DND-41 (cell line): ENCODE measurements at regions not wholly inside any gene's neighbourhood (a gene's known extent, or its start where the extent isn't known, plus 50 kb on each side); places are given as distances from the start of the nearest gene placed in this dataset.

Experiments used
- ATAC-seq: fragments of 200-7000 bp; cut with Tn5 transposase; 3 replicates; pipeline ENCODE4 v1.9.1; 2021; ENCODE audit warnings: low read depth; ENCODE audit not compliant: insufficient read depth
- DNase-seq: peaks from one replicate; pipeline ENCODE4 v3.0.0-alpha.2; 2020
- H2AFZ ChIP-seq: 2 replicates; pipeline ENCODE4 v1.6.0; 2012; ENCODE audit warnings: low read depth, low read length
- H3K27ac ChIP-seq: 2 replicates; pipeline ENCODE4 v1.5.1; 2012; ENCODE audit warnings: low read length, inconsistent platforms
- H3K27me3 ChIP-seq: fragments of 200-600 bp; sonication (generic); 2 replicates; pipeline ENCODE4 v1.6.0; 2012; ENCODE audit warnings: low read length, mild to moderate bottlenecking, inconsistent platforms; ENCODE audit not compliant: insufficient read depth, poor library complexity
- H3K36me3 ChIP-seq: 2 replicates; pipeline ENCODE4 v1.5.1; 2012; ENCODE audit warnings: low read length, inconsistent platforms; ENCODE audit not compliant: insufficient read depth
- H3K4me1 ChIP-seq: 2 replicates; pipeline ENCODE4 v1.5.1; 2012; ENCODE audit warnings: mild to moderate bottlenecking, low read length; ENCODE audit not compliant: insufficient read depth
- H3K4me2 ChIP-seq: 2 replicates; pipeline ENCODE4 v1.6.0; 2012; ENCODE audit warnings: mild to moderate bottlenecking, moderate library complexity, low read length, inconsistent platforms; ENCODE audit not compliant: insufficient read depth
- H3K4me3 ChIP-seq, 2 experiments: fragments of 200-600 bp in 1 of 2; shearing (Covaris generic) in 1 of 2; 2 replicates each; pipeline ENCODE4 v1.5.1; 2012 to 2016; ENCODE audit warnings: inconsistent platforms in 2 of 2, low read length in 2 of 2, mild to moderate bottlenecking in 2 of 2, low read depth in 1 of 2, moderate library complexity in 1 of 2
- H3K79me2 ChIP-seq: 2 replicates; pipeline ENCODE4 v1.6.0; 2012; ENCODE audit warnings: low read length, inconsistent platforms; ENCODE audit not compliant: insufficient read depth
- H3K9ac ChIP-seq: 2 replicates; pipeline ENCODE4 v1.6.0; 2012; ENCODE audit warnings: low read depth, mild to moderate bottlenecking, inconsistent platforms, low read length, moderate library complexity
- H3K9me3 ChIP-seq: 2 replicates; pipeline ENCODE4 v1.5.1; 2012; ENCODE audit warnings: low read length, moderate library complexity, mild to moderate bottlenecking, inconsistent platforms; ENCODE audit not compliant: insufficient read depth, severe bottlenecking
- H4K20me1 ChIP-seq: 2 replicates; pipeline ENCODE4 v1.6.0; 2012; ENCODE audit warnings: low read length; ENCODE audit not compliant: insufficient read depth
- EZH2 ChIP-seq: IDR thresholded peaks from 3 replicates; pipeline ENCODE4 v1.6.1; 2012; ENCODE audit warnings: borderline replicate concordance, low read depth, mild to moderate bottlenecking, moderate library complexity, low read length, inconsistent platforms; ENCODE audit not compliant: severe bottlenecking
- TF ChIP-seq, protein P1 (sequence below): IDR thresholded peaks from 2 replicates; pipeline ENCODE4 v1.5.1; 2012; ENCODE audit warnings: borderline replicate concordance, low read length, moderate library complexity, mild to moderate bottlenecking; ENCODE audit not compliant: poor library complexity, severe bottlenecking; ENCODE audit errors: extremely low read depth

DNA sequence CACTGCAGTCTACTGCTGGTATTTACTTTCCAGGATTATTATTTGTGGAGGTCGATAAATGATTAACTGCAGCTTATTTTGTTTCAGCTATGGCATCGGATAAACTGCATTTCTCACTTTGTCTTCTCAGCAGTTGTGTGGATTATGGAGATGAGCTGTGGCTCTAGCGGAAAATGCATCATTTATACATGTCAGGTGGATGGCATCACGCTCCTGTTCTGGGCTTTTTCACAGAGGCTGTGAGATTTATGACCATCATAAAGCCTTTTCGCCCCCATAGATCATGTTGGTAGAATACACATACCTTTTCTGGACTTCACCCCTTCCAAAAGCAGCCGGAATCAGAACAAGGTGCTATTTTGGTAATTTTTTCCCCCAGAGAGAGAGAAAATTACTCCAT lies 118.8 kb upstream of the MAGEB18 start:
- no peaks in the 10 kb centered on the region for H4K20me1 ChIP-seq
- no peaks in the 10 kb centered on the region for H3K4me1 ChIP-seq
- DNase-seq = no peak
- TF ChIP-seq, protein P1, sequence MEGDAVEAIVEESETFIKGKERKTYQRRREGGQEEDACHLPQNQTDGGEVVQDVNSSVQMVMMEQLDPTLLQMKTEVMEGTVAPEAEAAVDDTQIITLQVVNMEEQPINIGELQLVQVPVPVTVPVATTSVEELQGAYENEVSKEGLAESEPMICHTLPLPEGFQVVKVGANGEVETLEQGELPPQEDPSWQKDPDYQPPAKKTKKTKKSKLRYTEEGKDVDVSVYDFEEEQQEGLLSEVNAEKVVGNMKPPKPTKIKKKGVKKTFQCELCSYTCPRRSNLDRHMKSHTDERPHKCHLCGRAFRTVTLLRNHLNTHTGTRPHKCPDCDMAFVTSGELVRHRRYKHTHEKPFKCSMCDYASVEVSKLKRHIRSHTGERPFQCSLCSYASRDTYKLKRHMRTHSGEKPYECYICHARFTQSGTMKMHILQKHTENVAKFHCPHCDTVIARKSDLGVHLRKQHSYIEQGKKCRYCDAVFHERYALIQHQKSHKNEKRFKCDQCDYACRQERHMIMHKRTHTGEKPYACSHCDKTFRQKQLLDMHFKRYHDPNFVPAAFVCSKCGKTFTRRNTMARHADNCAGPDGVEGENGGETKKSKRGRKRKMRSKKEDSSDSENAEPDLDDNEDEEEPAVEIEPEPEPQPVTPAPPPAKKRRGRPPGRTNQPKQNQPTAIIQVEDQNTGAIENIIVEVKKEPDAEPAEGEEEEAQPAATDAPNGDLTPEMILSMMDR = no peak
- no peak for TF ChIP-seq EZH2
- H3K79me2 ChIP-seq = no peaks in the 10 kb centered on the region
- H3K4me3 ChIP-seq = no peak overlapping the region
- no peak overlapping the region for H3K27ac ChIP-seq
- no peak overlapping the region for H3K9ac ChIP-seq
- H3K36me3 ChIP-seq = no peaks in the 10 kb centered on the region
- no peak for ATAC-seq
- H3K4me2 ChIP-seq = no peak overlapping the region
- H3K9me3 ChIP-seq = no peaks in the 10 kb centered on the region
- H2AFZ ChIP-seq = no peak overlapping the region
- H3K27me3 ChIP-seq = no peaks in the 10 kb centered on the region

DNA sequence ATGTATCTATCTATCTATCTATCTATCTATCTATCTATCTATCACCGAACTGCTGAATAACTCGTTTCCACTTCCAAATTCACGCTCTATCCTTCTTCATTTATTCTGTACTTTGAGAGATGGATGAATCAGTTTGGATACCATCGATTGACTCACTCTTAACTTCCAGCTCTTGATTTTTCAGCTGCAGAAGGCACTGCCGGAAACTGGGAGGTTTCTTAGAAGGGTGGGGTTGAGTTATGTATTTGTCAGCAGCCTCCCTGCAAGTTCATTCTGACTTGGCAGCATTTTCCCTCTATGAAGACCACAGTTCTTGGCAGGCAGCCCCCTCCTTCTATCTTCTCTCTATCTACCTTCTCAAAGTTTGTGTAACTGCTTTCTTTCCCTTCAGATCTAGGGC lies 112.0 kb upstream of the MAGEB18 start:
- Histone ChIP-seq H2AFZ (no peak overlapping the region), H3K27ac (no peak overlapping the region), H3K36me3 (no peaks in the 10 kb centered on the region), H3K79me2 (no peaks in the 10 kb centered on the region), H3K27me3 (no peaks in the 10 kb centered on the region), H4K20me1 (no peaks in the 10 kb centered on the region), H3K9me3 (no peaks in the 10 kb centered on the region), H3K4me3 (no peak overlapping the region), H3K9ac (no peak overlapping the region), H3K4me2 (no peak overlapping the region), H3K4me1 (no peaks in the 10 kb centered on the region)
- ATAC-seq (no peak), DNase-seq (no peak)
- no peak for TF ChIP-seq EZH2
- TF ChIP-seq, protein P1 = no peak

DNA sequence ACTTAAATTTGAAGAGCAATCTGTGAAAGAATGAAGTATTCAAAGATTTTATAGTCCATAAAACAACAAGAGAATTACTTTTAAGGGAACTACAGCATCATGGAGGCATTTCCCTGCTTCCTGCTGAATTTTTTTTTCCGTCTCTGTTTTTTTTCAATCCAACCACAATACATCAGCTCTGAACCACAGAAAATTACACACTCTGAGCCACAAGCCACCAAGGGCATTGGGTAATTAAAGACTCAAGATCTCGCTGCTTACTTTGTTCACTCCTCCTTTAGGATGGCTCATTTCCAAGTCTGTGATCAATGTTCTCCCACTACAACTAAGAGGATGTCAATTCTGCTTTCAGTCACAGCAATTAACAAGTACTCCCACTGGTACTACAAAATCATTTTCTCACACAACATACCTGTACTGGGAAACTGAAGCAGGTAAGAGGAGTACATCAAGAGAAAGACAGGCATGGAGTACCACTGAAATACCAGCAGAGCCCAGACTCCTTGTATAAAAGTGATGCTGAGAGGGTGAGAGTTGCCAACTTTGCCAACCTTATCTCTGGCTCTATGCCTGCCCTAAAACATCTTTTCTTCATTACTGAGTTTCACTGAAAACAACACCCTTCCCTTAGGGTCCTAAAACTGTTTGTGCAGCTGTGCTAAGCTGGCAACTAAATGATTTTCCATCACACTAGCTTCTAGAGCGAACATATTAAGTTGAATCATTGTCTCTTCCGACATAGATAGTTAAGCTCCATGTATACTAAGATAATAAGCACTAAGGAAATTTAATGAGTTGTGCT lies 105.8 kb upstream of the MAGEB18 start:
- no peaks in the 10 kb centered on the region for H3K27me3 ChIP-seq
- H4K20me1 ChIP-seq = no peaks in the 10 kb centered on the region
- TF ChIP-seq, protein P1 = no peak
- no peak for TF ChIP-seq EZH2
- no peak overlapping the region for H3K4me3 ChIP-seq
- no peak for ATAC-seq
- no peaks in the 10 kb centered on the region for H3K79me2 ChIP-seq
- H3K27ac ChIP-seq = no peak overlapping the region
- H3K4me2 ChIP-seq = no peak overlapping the region
- H3K9me3 ChIP-seq = no peaks in the 10 kb centered on the region
- H3K36me3 ChIP-seq = no peaks in the 10 kb centered on the region
- H3K4me1 ChIP-seq = no peaks in the 10 kb centered on the region
- H3K9ac ChIP-seq = no peak overlapping the region
- no peak overlapping the region for H2AFZ ChIP-seq
- no peak for DNase-seq
